ENCODE measurements at regions not wholly inside any gene's neighbourhood (a gene's known extent, or its start where the extent isn't known, plus 50 kb on each side); places are given as distances from the start of the nearest gene placed in this dataset.

DNA sequence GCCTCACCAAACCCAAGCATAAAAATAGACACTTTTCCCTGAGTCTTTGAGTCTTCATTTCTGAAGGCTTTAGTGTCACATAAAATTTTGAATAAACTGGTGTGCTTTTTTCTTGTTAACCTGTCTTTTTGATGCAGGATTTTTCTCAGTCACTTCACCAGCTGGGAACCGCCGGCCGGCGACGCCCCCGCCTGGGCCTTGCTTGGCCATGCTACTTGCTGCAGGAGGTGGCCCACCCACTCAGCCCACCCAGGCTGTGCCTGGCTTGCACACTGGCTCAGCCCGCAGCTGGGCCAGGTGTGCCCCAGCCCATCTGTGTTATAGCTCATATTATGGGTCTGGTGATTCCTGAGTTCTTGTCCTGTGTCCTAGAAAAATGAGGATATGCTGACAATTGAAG is 247.4 kb upstream of the CACNA2D1 start:
- H3K4me1 Mint-ChIP-seq (ENCODE audit: low read depth, unreplicated experiment), result no peaks in the 10 kb centered on the region
- no peak for TF ChIP-seq EZH2 (IDR thresholded peaks at IDR 0.05; ENCODE audit: insufficient read depth, low read length)
- TF ChIP-seq, protein P1, sequence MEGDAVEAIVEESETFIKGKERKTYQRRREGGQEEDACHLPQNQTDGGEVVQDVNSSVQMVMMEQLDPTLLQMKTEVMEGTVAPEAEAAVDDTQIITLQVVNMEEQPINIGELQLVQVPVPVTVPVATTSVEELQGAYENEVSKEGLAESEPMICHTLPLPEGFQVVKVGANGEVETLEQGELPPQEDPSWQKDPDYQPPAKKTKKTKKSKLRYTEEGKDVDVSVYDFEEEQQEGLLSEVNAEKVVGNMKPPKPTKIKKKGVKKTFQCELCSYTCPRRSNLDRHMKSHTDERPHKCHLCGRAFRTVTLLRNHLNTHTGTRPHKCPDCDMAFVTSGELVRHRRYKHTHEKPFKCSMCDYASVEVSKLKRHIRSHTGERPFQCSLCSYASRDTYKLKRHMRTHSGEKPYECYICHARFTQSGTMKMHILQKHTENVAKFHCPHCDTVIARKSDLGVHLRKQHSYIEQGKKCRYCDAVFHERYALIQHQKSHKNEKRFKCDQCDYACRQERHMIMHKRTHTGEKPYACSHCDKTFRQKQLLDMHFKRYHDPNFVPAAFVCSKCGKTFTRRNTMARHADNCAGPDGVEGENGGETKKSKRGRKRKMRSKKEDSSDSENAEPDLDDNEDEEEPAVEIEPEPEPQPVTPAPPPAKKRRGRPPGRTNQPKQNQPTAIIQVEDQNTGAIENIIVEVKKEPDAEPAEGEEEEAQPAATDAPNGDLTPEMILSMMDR (IDR thresholded peaks at IDR 0.05; ENCODE audit: insufficient read depth, low read depth, low read length), result no peak
- DNase-seq (ENCODE audit: low read depth), result no peak
- Histone ChIP-seq H3K9me3 (ENCODE audit: insufficient read depth, low read depth, low read length) (no peaks in the 10 kb centered on the region), H3K9ac (ENCODE audit: low read length) (no peak overlapping the region), H3K79me2 (ENCODE audit: insufficient read depth, low read length) (no peaks in the 10 kb centered on the region), H3K27me3 (ENCODE audit: insufficient read depth, low read length) (no peaks in the 10 kb centered on the region), H3K36me3 (ENCODE audit: insufficient read depth, low read length) (no peaks in the 10 kb centered on the region), H3K27ac (ENCODE audit: low read depth, low read length) (no peak overlapping the region), H3K4me2 (ENCODE audit: low read length) (no peak overlapping the region), H4K20me1 (ENCODE audit: insufficient read depth, low read length) (no peaks in the 10 kb centered on the region), H2AFZ (ENCODE audit: low read depth, low read length) (no peak overlapping the region), H3K4me3 (ENCODE audit: insufficient read depth, low read depth, low read length) (no peak overlapping the region), H3K4me1 (ENCODE audit: insufficient read depth, low read length) (no peaks in the 10 kb centered on the region)
- H3K4me3 Mint-ChIP-seq (ENCODE audit: unreplicated experiment), result no peak overlapping the region
- FAIRE-seq, result no peak
- no peak overlapping the region for H3K27ac Mint-ChIP-seq (ENCODE audit: unreplicated experiment)
- H3K36me3 Mint-ChIP-seq (ENCODE audit: low read depth, unreplicated experiment), result no peaks in the 10 kb centered on the region
- H3K27me3 Mint-ChIP-seq (ENCODE audit: low read depth, unreplicated experiment), result no peaks in the 10 kb centered on the region
- no peaks in the 10 kb centered on the region for H3K9me3 Mint-ChIP-seq (ENCODE audit: unreplicated experiment)

DNA sequence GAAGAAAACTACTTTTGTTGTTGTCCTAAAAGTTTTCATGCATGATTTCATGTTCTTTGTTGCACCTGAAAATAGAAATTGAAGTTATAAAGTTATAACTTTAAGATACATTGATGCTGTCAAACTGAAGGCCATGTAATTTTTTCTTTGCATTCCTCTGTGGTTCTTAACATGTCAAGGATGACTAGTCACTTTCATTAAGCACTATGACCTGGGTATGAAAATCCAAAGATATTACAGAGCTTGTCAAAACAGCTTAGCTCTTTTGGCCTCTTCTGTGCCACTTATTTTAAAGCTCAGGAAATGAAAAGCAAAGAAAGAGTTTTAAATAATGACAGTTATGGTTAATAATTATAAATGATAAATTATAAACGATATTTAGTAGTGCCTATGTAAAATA is 241.6 kb upstream of the CACNA2D1 start:
- no peak overlapping the region for H3K4me2 ChIP-seq (ENCODE audit: low read length)
- H3K9ac ChIP-seq (ENCODE audit: low read length), result no peak overlapping the region
- no peak overlapping the region for H3K27ac ChIP-seq (ENCODE audit: low read depth, low read length)
- H3K4me3 Mint-ChIP-seq (ENCODE audit: unreplicated experiment), result no peak overlapping the region
- TF ChIP-seq, protein P1 (IDR thresholded peaks at IDR 0.05; ENCODE audit: insufficient read depth, low read depth, low read length), result no peak
- no peak for TF ChIP-seq EZH2 (IDR thresholded peaks at IDR 0.05; ENCODE audit: insufficient read depth, low read length)
- H3K27ac Mint-ChIP-seq (ENCODE audit: unreplicated experiment), result no peak overlapping the region
- no peaks in the 10 kb centered on the region for H3K27me3 Mint-ChIP-seq (ENCODE audit: low read depth, unreplicated experiment)
- no peaks in the 10 kb centered on the region for H3K9me3 Mint-ChIP-seq (ENCODE audit: unreplicated experiment)
- no peaks in the 10 kb centered on the region for H3K9me3 ChIP-seq (ENCODE audit: insufficient read depth, low read depth, low read length)
- H3K36me3 ChIP-seq (ENCODE audit: insufficient read depth, low read length), result no peaks in the 10 kb centered on the region
- H3K27me3 ChIP-seq (ENCODE audit: insufficient read depth, low read length), result no peaks in the 10 kb centered on the region
- no peaks in the 10 kb centered on the region for H3K4me1 ChIP-seq (ENCODE audit: insufficient read depth, low read length)
- no peaks in the 10 kb centered on the region for H3K4me1 Mint-ChIP-seq (ENCODE audit: low read depth, unreplicated experiment)
- DNase-seq (ENCODE audit: low read depth), result no peak
- no peak overlapping the region for H3K4me3 ChIP-seq (ENCODE audit: insufficient read depth, low read depth, low read length)
- no peaks in the 10 kb centered on the region for H3K79me2 ChIP-seq (ENCODE audit: insufficient read depth, low read length)
- no peak for FAIRE-seq
- H4K20me1 ChIP-seq (ENCODE audit: insufficient read depth, low read length), result no peaks in the 10 kb centered on the region
- H3K36me3 Mint-ChIP-seq (ENCODE audit: low read depth, unreplicated experiment), result no peaks in the 10 kb centered on the region
- H2AFZ ChIP-seq (ENCODE audit: low read depth, low read length), result no peak overlapping the region

DNA sequence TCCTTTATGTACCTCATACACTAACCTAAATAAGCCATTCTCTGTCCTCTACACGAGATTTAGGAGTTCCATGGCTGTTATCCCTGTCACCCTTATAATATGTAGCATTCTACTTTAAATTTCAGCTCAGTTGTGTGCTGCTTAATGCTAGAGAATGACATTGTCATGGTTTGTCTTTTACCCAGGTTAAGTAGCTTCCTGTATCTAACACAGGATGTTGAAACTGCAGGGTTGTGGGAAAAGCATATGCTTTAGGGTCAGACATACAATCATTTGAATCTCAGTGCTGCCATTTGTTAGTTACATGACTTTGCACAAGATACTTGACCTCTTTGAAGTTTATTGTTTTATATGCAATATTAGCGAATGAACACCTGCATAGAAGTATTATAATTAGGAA is 235.1 kb upstream of the CACNA2D1 start:
- no peak for DNase-seq (ENCODE audit: low read depth)
- Histone ChIP-seq H3K27me3 (ENCODE audit: insufficient read depth, low read length) (no peaks in the 10 kb centered on the region), H3K79me2 (ENCODE audit: insufficient read depth, low read length) (no peaks in the 10 kb centered on the region), H3K27ac (ENCODE audit: low read depth, low read length) (no peak overlapping the region), H3K9ac (ENCODE audit: low read length) (no peak overlapping the region), H3K4me2 (ENCODE audit: low read length) (no peak overlapping the region), H3K4me3 (ENCODE audit: insufficient read depth, low read depth, low read length) (no peak overlapping the region), H2AFZ (ENCODE audit: low read depth, low read length) (no peak overlapping the region), H3K4me1 (ENCODE audit: insufficient read depth, low read length) (no peaks in the 10 kb centered on the region), H3K9me3 (ENCODE audit: insufficient read depth, low read depth, low read length) (no peaks in the 10 kb centered on the region), H3K36me3 (ENCODE audit: insufficient read depth, low read length) (no peaks in the 10 kb centered on the region), H4K20me1 (ENCODE audit: insufficient read depth, low read length) (no peaks in the 10 kb centered on the region)
- no peaks in the 10 kb centered on the region for H3K36me3 Mint-ChIP-seq (ENCODE audit: low read depth, unreplicated experiment)
- TF ChIP-seq, protein P1 (IDR thresholded peaks at IDR 0.05; ENCODE audit: insufficient read depth, low read depth, low read length), result no peak
- H3K4me3 Mint-ChIP-seq (ENCODE audit: unreplicated experiment), result no peak overlapping the region
- H3K4me1 Mint-ChIP-seq (ENCODE audit: low read depth, unreplicated experiment), result peaks cover 8% of the 10 kb centered on the region
- no peaks in the 10 kb centered on the region for H3K9me3 Mint-ChIP-seq (ENCODE audit: unreplicated experiment)
- no peak for FAIRE-seq
- H3K27ac Mint-ChIP-seq (ENCODE audit: unreplicated experiment), result no peak overlapping the region
- H3K27me3 Mint-ChIP-seq (ENCODE audit: low read depth, unreplicated experiment), result no peaks in the 10 kb centered on the region
